ENCODE measurements at regions not wholly inside any gene's neighbourhood (a gene's known extent, or its start where the extent isn't known, plus 50 kb on each side); places are given as distances from the start of the nearest gene placed in this dataset.

GRCh38 chr3:68176600-68176999, 522.2 kb upstream of the SUCLG2 start:
- peaks cover 0 to 5% of the 10 kb centered on the region in 2 donors for H3K9me3 ChIP-seq
- H3K36me3 ChIP-seq: no peaks in the 10 kb centered on the region
- intact Hi-C loops (cut with DNase I): no loop called here
- no peak overlapping the region for H3K27ac ChIP-seq
- 54 to 63% (median 62%) methylated on average over 1 of the region's 1 CpG for WGBS, 3 donors
- H3K4me1 ChIP-seq (ENCODE audit: insufficient read depth): no peaks in the 10 kb centered on the region
- no peak overlapping the region for H3K4me3 ChIP-seq
- no peak for DNase-seq
- no peak for TF ChIP-seq POLR2A (IDR thresholded peaks at IDR 0.05)
- no peak for TF ChIP-seq CTCF (IDR thresholded peaks at IDR 0.05)
- no peak for TF ChIP-seq EP300 (IDR thresholded peaks at IDR 0.05)
- no peaks in the 10 kb centered on the region for H3K27me3 ChIP-seq

- Histone ChIP-seq H3K4me3 (no peak overlapping the region), H3K36me3 (no peaks in the 10 kb centered on the region), H3K9me3 (peaks cover 0 to 5% of the 10 kb centered on the region in 2 donors), H3K27ac (no peak overlapping the region), H3K4me1 (ENCODE audit: insufficient read depth) (no peaks in the 10 kb centered on the region), H3K27me3 (no peaks in the 10 kb centered on the region)
- intact Hi-C loops (cut with DNase I): no loop called here
- WGBS, 3 donors: 53 to 73% (median 54%) methylated on average over 3 of the region's 3 CpGs
- no peak for TF ChIP-seq CTCF (IDR thresholded peaks at IDR 0.05)
- no peak for TF ChIP-seq POLR2A (IDR thresholded peaks at IDR 0.05)
- TF ChIP-seq EP300 (IDR thresholded peaks at IDR 0.05): no peak
- no peak for DNase-seq
These were observed 518.7 kb upstream of the SUCLG2 start for GRCh38 chr3:68173012-68173634.

GRCh38 chr3:68172039-68172438, 517.6 kb upstream of the SUCLG2 start:
- H3K9me3 ChIP-seq: peaks cover 0 to 5% of the 10 kb centered on the region in 2 donors
- WGBS, 3 donors: 74 to 76% (median 75%) methylated on average over 2 of the region's 2 CpGs
- H3K4me1 ChIP-seq (ENCODE audit: insufficient read depth): no peaks in the 10 kb centered on the region
- H3K27me3 ChIP-seq: no peaks in the 10 kb centered on the region
- no peak for TF ChIP-seq CTCF (IDR thresholded peaks at IDR 0.05)
- TF ChIP-seq POLR2A (IDR thresholded peaks at IDR 0.05): no peak
- no peak for TF ChIP-seq EP300 (IDR thresholded peaks at IDR 0.05)
- no peak overlapping the region for H3K4me3 ChIP-seq
- no peak overlapping the region for H3K27ac ChIP-seq
- intact Hi-C loops (cut with DNase I): no loop called here
- no peaks in the 10 kb centered on the region for H3K36me3 ChIP-seq
- no peak for DNase-seq

GRCh38 chr3:68163968-68164367, 509.6 kb upstream of the SUCLG2 start:
- H3K36me3 ChIP-seq: no peaks in the 10 kb centered on the region
- WGBS, 3 donors: 10 to 38% (median 18%) methylated on average over 1 of the region's 1 CpG
- intact Hi-C loops (cut with DNase I): no loop called here
- no peaks in the 10 kb centered on the region for H3K9me3 ChIP-seq
- H3K27me3 ChIP-seq: no peaks in the 10 kb centered on the region
- H3K27ac ChIP-seq: no peak overlapping the region
- no peaks in the 10 kb centered on the region for H3K4me1 ChIP-seq (ENCODE audit: insufficient read depth)
- H3K4me3 ChIP-seq: no peak overlapping the region
- DNase-seq: no peak
- TF ChIP-seq CTCF (IDR thresholded peaks at IDR 0.05) (no peak), POLR2A (IDR thresholded peaks at IDR 0.05) (no peak), EP300 (IDR thresholded peaks at IDR 0.05) (no peak)

Measured in ovary (tissue), 7 donors.